Endothelial cell of umbilical vein (primary cell): ENCODE measurements at regions not wholly inside any gene's neighbourhood (a gene's known extent, or its start where the extent isn't known, plus 50 kb on each side); places are given as distances from the start of the nearest gene placed in this dataset.

Experiments used
- BruUV-seq: library from RNA; stranded (reverse); fragments of 400-500 nt; replicated peaks from 2 replicates; lab custom pipeline; 2021; lab: Mats Ljungman, UMichigan
- CTCF ChIA-PET: fragments of 300-600, 350-600 bp; sonication (Branson Sonifier 250); formaldehyde crosslinking; loops from one replicate; lab custom pipeline; 2021; ENCODE audit warnings: antibody characterized with exemption, inconsistent platforms; lab: Charles Lee
- POLR2A ChIA-PET: fragments of 300-600, 350-600 bp; sonication (Branson Sonifier 250); formaldehyde crosslinking; loops from one replicate; lab custom pipeline; 2021; ENCODE audit warnings: antibody characterized with exemption, inconsistent platforms; lab: Charles Lee
- DNase-seq: peaks from one replicate; pipeline ENCODE4 v3.0.0-alpha.2; 2011; ENCODE audit warnings: low read depth, low spot score
- FAIRE-seq: peaks from 2 replicates; lab custom pipeline; 2011; peaks lifted over from hg19 to GRCh38; lab: Jason Lieb, UNC
- H2AFZ ChIP-seq: 2 replicates; pipeline ENCODE4 v1.6.0; 2012; ENCODE audit warnings: low read depth, low read length, control low read depth, inconsistent platforms
- H3K27ac ChIP-seq: 2 replicates; pipeline ENCODE4 v1.5.1; 2011; ENCODE audit warnings: low read depth, mild to moderate bottlenecking, control low read depth, low read length, moderate library complexity; ENCODE audit not compliant: insufficient read depth
- H3K27me3 ChIP-seq, 2 experiments: 2 replicates each; pipeline versions ENCODE4 v1.6.0 to v1.6.1; 2011; ENCODE audit warnings: low read length in 2 of 2, mixed read lengths in 1 of 2; ENCODE audit not compliant: control insufficient read depth in 2 of 2, insufficient read depth in 2 of 2
- H3K36me3 ChIP-seq, 2 experiments: 2 replicates in 1 of 2; 3 replicates in 1 of 2; pipeline ENCODE4 v1.5.1; 2011; ENCODE audit warnings: low read length in 2 of 2, mild to moderate bottlenecking in 1 of 2, moderate library complexity in 1 of 2; ENCODE audit not compliant: control insufficient read depth in 2 of 2, insufficient read depth in 2 of 2; ENCODE audit errors: extremely low read depth in 1 of 2
- H3K4me1 ChIP-seq: 3 replicates; pipeline ENCODE4 v1.5.1; 2011; ENCODE audit warnings: mild to moderate bottlenecking, low read length; ENCODE audit not compliant: control insufficient read depth, insufficient read depth; ENCODE audit errors: extremely low read depth
- H3K4me2 ChIP-seq: 2 replicates; pipeline ENCODE4 v1.6.1; 2011; ENCODE audit warnings: low read length, control low read depth, mixed read lengths; ENCODE audit not compliant: insufficient read depth
- H3K4me3 ChIP-seq, 3 experiments: fragments of 200-600 bp in 1 of 3; sonication (generic), shearing (Covaris generic) in 1 of 3; replicated peaks in 1 of 3; 2 replicates each; pipeline ENCODE4 v1.5.1; 2011 to 2016; ENCODE audit warnings: control low read depth in 3 of 3, low read length in 3 of 3, mild to moderate bottlenecking in 2 of 3, inconsistent platforms in 1 of 3, low read depth in 1 of 3, moderate library complexity in 1 of 3; ENCODE audit not compliant: insufficient read depth in 1 of 3
- H3K79me2 ChIP-seq: 2 replicates; pipeline ENCODE4 v1.6.0; 2012; ENCODE audit warnings: low read length, inconsistent platforms; ENCODE audit not compliant: control insufficient read depth, insufficient read depth
- H3K9ac ChIP-seq: replicated peaks from 2 replicates; pipeline ENCODE3; 2011; ENCODE audit warnings: low read length, control low read depth; ENCODE audit not compliant: insufficient read depth; ENCODE audit errors: extremely low read depth
- H3K9me1 ChIP-seq: replicated peaks from 3 replicates; pipeline ENCODE4 v1.6.0; 2011; ENCODE audit warnings: mild to moderate bottlenecking, low read length; ENCODE audit not compliant: control insufficient read depth, insufficient read depth; ENCODE audit errors: extremely low read depth
- H3K9me3 ChIP-seq: replicated peaks from 2 replicates; pipeline ENCODE4 v1.5.1; 2012; ENCODE audit warnings: low read length, inconsistent platforms; ENCODE audit not compliant: control insufficient read depth, insufficient read depth
- H4K20me1 ChIP-seq: replicated peaks from 2 replicates; pipeline ENCODE3; 2011; ENCODE audit warnings: mild to moderate bottlenecking, low read length; ENCODE audit not compliant: control insufficient read depth, insufficient read depth; ENCODE audit errors: extremely low read depth
- CTCF ChIP-seq, 2 donors: IDR thresholded peaks; 1 replicate in 1 of 2; 2 replicates in 1 of 2; pipeline ENCODE4 v1.5.1; 2011; ENCODE audit warnings: low read length in 2 of 2, mild to moderate bottlenecking in 2 of 2, moderate library complexity in 2 of 2, control low read depth in 1 of 2, inconsistent platforms in 1 of 2, low read depth in 1 of 2; ENCODE audit not compliant: insufficient read depth in 1 of 2; ENCODE audit errors: extremely low read depth in 1 of 2
- EZH2 ChIP-seq: IDR thresholded peaks from 2 replicates; pipeline ENCODE4 v1.6.1; 2012; ENCODE audit warnings: borderline replicate concordance, low read depth, mild to moderate bottlenecking, moderate library complexity, low read length, inconsistent platforms; ENCODE audit not compliant: severe bottlenecking
- FOS ChIP-seq: IDR thresholded peaks from 2 replicates; pipeline ENCODE4 v1.6.1; 2011; ENCODE audit warnings: mild to moderate bottlenecking, low read length, moderate library complexity, borderline replicate concordance; ENCODE audit not compliant: insufficient read depth
- GATA2 ChIP-seq: IDR thresholded peaks from 2 replicates; pipeline ENCODE4 v1.7.0; 2011; ENCODE audit warnings: low read depth, mild to moderate bottlenecking, moderate library complexity, mixed read lengths, low read length; ENCODE audit not compliant: insufficient read length, insufficient read depth
- JUN ChIP-seq: IDR thresholded peaks from 2 replicates; pipeline ENCODE4 v1.6.1; 2011; ENCODE audit warnings: borderline replicate concordance, low read depth; ENCODE audit not compliant: insufficient read length, insufficient read depth
- MAX ChIP-seq: IDR thresholded peaks from 2 replicates; pipeline ENCODE4 v1.6.1; 2011; ENCODE audit not compliant: insufficient read depth, insufficient read length
- MYC ChIP-seq: IDR thresholded peaks from one replicate; pipeline ENCODE4 v1.6.1; 2011; ENCODE audit warnings: mild to moderate bottlenecking, low read depth, low read length
- POLR2A ChIP-seq: IDR thresholded peaks from 2 replicates; pipeline ENCODE4 v1.6.1; 2012; ENCODE audit warnings: low read depth, mild to moderate bottlenecking, control low read depth, low read length
- POLR2AphosphoS5 ChIP-seq: IDR thresholded peaks from 2 replicates; pipeline ENCODE4 v1.6.1; 2012; ENCODE audit warnings: low read depth, mild to moderate bottlenecking, control low read depth, low read length, moderate library complexity; ENCODE audit not compliant: insufficient read depth
- dilution Hi-C: fragments of 300-500 bp; cut with MboI; formaldehyde crosslinking; loops from one replicate; pipeline ENCODE4 v1.15.0; 2019; ENCODE audit warnings: low sequenced_read_pairs; ENCODE audit not compliant: extremely low pct_ligation_motif_present
- intact Hi-C: fragments of 100-400 bp; cut with micrococcal nuclease; formaldehyde crosslinking; loops from one replicate; pipeline ENCODE4 v1.10.0; 2022

- FAIRE-seq, result no peak
- no peak for TF ChIP-seq POLR2AphosphoS5
- TF ChIP-seq POLR2A, result no peak
- no peak for TF ChIP-seq MYC
- TF ChIP-seq CTCF (IDR thresholded peaks at IDR 0.05; ENCODE audit: extremely low read depth in 1 of 2, insufficient read depth in 1 of 2, low read depth in 1 of 2, low read length in 2 of 2), result no peak
- TF ChIP-seq GATA2, result no peak
- TF ChIP-seq JUN, result no peak
- no peak for TF ChIP-seq FOS
- no peak for TF ChIP-seq EZH2
- TF ChIP-seq MAX, result no peak
- POLR2A ChIA-PET, result no interaction called here
Observed at GRCh38 chr6:85966828-85967227, 324.1 kb upstream of the SYNCRIP start.

More at GRCh38 chr6:85966828-85967227, 324.1 kb upstream of the SYNCRIP start:
- BruUV-seq, result no TSS peak
- Histone ChIP-seq H3K9me1 (no peaks in the 10 kb centered on the region), H3K9ac (no peak overlapping the region), H3K4me1 (no peaks in the 10 kb centered on the region), H4K20me1 (no peaks in the 10 kb centered on the region), H3K36me3 (no peaks in the 10 kb centered on the region), H3K27me3 (no peaks in the 10 kb centered on the region), H3K27ac (no peak overlapping the region), H3K9me3 (no peaks in the 10 kb centered on the region), H3K4me2 (no peak overlapping the region), H3K79me2 (no peaks in the 10 kb centered on the region), H3K4me3 (no peak overlapping the region), H2AFZ (no peak overlapping the region)
- CTCF ChIA-PET, result no interaction called here
- dilution Hi-C loops, result no loop called here
- no peak for DNase-seq
- intact Hi-C loops, result no loop called here
